HepG2 (cell line): ENCODE measurements at regions not wholly inside any gene's neighbourhood (a gene's known extent, or its start where the extent isn't known, plus 50 kb on each side); places are given as distances from the start of the nearest gene placed in this dataset.

Source experiments
- AFF4 ChIP-seq: sonication (generic); formaldehyde crosslinking; IDR thresholded peaks from 2 replicates; pipeline ENCODE4 v1.4.0; 2020; ENCODE audit warnings: missing genetic modification reagents
- EED ChIP-seq: sonication (generic); formaldehyde crosslinking; IDR thresholded peaks from 2 replicates; pipeline ENCODE4 v1.5.0; 2020; ENCODE audit warnings: mild to moderate bottlenecking, missing genetic modification reagents
- KDM2A ChIP-seq: sonication (generic); formaldehyde crosslinking; IDR thresholded peaks from 2 replicates; pipeline ENCODE4 v1.4.0; 2020; ENCODE audit warnings: low read depth, missing genetic modification reagents, borderline replicate concordance
- PAX8 ChIP-seq: sonication (generic); formaldehyde crosslinking; IDR thresholded peaks from 2 replicates; pipeline ENCODE4 v1.8.0; 2022; ENCODE audit warnings: mild to moderate bottlenecking, missing genetic modification reagents, borderline replicate concordance
- ZNF335 ChIP-seq: sonication (generic); formaldehyde crosslinking; IDR thresholded peaks from 2 replicates; pipeline ENCODE4 v1.4.0; 2020; ENCODE audit warnings: missing genetic modification reagents
- ZNF496 ChIP-seq: sonication (generic); formaldehyde crosslinking; IDR thresholded peaks from 2 replicates; pipeline ENCODE4 v1.8.1; 2023; ENCODE audit warnings: mild to moderate bottlenecking, moderate library complexity, missing genetic modification reagents; ENCODE audit not compliant: insufficient replicate concordance
- ZNF589 ChIP-seq: sonication (generic); formaldehyde crosslinking; conservative IDR thresholded peaks from 2 replicates; pipeline ENCODE4 v1.8.0; 2022; ENCODE audit warnings: mild to moderate bottlenecking, moderate library complexity, missing genetic modification reagents
- ZSCAN22 ChIP-seq: sonication (generic); formaldehyde crosslinking; IDR thresholded peaks from 2 replicates; pipeline ENCODE4 v1.4.0; 2020; ENCODE audit warnings: mild to moderate bottlenecking, missing genetic modification reagents
- TF ChIP-seq, protein P1 (sequence below): sonication (generic); formaldehyde crosslinking; IDR thresholded peaks from 2 replicates; pipeline ENCODE4 v1.9.0; 2021; ENCODE audit warnings: missing genetic modification reagents, mild to moderate bottlenecking, borderline replicate concordance
- TF ChIP-seq, protein P2 (sequence below): sonication (generic); formaldehyde crosslinking; IDR thresholded peaks from 2 replicates; pipeline ENCODE4 v1.9.0; 2021; ENCODE audit warnings: mild to moderate bottlenecking, missing genetic modification reagents

- TF ChIP-seq AFF4 (CRISPR knock-in tag) (no peak), ZNF496 (CRISPR knock-in tag) (no peak), ZNF335 (CRISPR knock-in tag) (no peak), PAX8 (CRISPR knock-in tag) (no peak), ZSCAN22 (no peak), ZNF589 (no peak), EED (CRISPR knock-in tag) (no peak), KDM2A (no peak)
- TF ChIP-seq, protein P1, sequence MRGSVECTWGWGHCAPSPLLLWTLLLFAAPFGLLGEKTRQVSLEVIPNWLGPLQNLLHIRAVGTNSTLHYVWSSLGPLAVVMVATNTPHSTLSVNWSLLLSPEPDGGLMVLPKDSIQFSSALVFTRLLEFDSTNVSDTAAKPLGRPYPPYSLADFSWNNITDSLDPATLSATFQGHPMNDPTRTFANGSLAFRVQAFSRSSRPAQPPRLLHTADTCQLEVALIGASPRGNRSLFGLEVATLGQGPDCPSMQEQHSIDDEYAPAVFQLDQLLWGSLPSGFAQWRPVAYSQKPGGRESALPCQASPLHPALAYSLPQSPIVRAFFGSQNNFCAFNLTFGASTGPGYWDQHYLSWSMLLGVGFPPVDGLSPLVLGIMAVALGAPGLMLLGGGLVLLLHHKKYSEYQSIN (CRISPR knock-in tag), result no peak
- TF ChIP-seq, protein P2, sequence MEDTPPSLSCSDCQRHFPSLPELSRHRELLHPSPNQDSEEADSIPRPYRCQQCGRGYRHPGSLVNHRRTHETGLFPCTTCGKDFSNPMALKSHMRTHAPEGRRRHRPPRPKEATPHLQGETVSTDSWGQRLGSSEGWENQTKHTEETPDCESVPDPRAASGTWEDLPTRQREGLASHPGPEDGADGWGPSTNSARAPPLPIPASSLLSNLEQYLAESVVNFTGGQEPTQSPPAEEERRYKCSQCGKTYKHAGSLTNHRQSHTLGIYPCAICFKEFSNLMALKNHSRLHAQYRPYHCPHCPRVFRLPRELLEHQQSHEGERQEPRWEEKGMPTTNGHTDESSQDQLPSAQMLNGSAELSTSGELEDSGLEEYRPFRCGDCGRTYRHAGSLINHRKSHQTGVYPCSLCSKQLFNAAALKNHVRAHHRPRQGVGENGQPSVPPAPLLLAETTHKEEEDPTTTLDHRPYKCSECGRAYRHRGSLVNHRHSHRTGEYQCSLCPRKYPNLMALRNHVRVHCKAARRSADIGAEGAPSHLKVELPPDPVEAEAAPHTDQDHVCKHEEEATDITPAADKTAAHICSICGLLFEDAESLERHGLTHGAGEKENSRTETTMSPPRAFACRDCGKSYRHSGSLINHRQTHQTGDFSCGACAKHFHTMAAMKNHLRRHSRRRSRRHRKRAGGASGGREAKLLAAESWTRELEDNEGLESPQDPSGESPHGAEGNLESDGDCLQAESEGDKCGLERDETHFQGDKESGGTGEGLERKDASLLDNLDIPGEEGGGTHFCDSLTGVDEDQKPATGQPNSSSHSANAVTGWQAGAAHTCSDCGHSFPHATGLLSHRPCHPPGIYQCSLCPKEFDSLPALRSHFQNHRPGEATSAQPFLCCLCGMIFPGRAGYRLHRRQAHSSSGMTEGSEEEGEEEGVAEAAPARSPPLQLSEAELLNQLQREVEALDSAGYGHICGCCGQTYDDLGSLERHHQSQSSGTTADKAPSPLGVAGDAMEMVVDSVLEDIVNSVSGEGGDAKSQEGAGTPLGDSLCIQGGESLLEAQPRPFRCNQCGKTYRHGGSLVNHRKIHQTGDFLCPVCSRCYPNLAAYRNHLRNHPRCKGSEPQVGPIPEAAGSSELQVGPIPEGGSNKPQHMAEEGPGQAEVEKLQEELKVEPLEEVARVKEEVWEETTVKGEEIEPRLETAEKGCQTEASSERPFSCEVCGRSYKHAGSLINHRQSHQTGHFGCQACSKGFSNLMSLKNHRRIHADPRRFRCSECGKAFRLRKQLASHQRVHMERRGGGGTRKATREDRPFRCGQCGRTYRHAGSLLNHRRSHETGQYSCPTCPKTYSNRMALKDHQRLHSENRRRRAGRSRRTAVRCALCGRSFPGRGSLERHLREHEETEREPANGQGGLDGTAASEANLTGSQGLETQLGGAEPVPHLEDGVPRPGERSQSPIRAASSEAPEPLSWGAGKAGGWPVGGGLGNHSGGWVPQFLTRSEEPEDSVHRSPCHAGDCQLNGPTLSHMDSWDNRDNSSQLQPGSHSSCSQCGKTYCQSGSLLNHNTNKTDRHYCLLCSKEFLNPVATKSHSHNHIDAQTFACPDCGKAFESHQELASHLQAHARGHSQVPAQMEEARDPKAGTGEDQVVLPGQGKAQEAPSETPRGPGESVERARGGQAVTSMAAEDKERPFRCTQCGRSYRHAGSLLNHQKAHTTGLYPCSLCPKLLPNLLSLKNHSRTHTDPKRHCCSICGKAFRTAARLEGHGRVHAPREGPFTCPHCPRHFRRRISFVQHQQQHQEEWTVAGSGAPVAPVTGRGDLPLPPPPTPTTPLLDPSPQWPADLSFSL (CRISPR knock-in tag), result no peak
Measured at GRCh38 chr14:30337456-30337855, 221.5 kb upstream of the G2E3 start (continued).
